Tongue (tissue), 1 donor: ENCODE measurements at regions not wholly inside any gene's neighbourhood (a gene's known extent, or its start where the extent isn't known, plus 50 kb on each side); places are given as distances from the start of the nearest gene placed in this dataset.

Experiments used
- DNase-seq: peaks from one replicate; pipeline ENCODE4 v3.0.0-alpha.2; 2015

DNA sequence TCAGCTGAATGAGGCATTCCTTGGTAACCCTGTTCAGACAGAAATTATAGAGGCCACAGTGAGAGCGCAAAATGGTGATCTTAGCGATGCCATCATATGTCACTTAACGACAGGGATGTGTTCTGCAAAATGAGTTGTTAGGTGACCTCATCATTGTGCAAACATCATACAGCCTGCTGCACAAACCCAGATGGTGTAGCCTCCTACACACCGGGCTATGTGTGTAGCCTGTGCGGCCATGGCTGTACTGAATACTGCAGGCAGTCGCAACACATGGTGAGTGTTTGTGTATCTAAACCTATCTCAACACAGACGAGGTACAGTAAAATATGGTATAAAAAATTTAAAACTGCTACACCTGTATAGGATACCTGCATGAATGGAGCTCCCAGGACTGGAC, 234.1 kb upstream of the PMEPA1 start:
- DNase-seq: no peak

DNA sequence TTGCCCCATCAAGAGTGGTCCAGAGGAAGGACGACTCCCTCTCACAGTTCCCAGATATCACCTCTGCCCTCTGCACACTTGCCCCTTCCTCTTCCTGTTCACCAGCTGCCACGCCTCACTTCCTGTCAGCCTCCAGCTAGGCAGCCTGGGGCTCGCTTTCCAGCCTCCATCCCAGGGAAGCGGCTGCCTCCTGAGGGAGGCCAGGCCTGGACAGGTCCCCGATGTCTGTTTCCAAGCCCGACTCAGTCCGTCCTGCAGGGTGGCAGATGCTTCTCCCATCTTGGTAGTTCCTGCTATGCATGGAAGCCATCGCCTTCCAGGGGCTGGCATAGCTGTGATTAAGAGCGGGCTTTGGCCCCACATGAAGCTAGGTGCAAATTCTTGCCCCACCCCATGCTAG, 233.5 kb upstream of the PMEPA1 start:
- no peak for DNase-seq

DNA sequence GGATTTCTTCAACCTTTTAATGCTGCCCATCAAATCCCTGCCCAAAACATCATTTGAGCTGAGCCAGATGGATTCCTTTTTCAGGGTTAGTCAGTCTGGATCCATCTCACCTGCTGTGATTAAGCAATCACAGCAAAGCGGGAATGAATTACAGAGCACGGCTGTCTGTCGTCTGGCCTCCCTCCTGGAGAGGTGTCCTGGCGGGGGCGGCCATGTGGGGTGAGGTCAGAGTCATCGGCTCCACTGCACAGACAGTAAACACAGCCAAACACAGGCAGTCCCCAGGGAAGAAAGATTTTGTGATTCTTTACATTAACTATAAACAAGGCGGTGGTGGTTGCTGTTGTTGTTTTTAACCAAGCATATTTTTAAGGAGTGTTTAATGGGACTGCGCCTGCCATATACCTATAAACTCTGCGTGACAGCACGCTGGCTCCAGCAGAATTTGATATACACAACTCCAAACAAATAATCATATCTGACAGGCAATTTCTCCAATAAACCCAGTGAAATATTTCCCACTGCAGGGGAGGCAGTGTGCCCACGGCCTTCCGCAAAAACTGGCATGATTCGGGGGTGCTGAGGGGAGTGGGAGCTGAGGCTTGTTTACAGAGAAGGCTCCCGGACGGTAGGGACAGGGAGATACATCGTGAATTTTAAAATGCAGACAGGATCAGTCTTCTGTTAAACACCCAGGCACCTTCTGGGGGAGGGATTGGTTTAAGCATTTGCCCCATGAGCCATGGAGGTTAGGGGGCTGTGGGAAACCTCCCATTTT, 232.0 kb upstream of the PMEPA1 start:
- peak; percentile 25 for DNase-seq

DNA sequence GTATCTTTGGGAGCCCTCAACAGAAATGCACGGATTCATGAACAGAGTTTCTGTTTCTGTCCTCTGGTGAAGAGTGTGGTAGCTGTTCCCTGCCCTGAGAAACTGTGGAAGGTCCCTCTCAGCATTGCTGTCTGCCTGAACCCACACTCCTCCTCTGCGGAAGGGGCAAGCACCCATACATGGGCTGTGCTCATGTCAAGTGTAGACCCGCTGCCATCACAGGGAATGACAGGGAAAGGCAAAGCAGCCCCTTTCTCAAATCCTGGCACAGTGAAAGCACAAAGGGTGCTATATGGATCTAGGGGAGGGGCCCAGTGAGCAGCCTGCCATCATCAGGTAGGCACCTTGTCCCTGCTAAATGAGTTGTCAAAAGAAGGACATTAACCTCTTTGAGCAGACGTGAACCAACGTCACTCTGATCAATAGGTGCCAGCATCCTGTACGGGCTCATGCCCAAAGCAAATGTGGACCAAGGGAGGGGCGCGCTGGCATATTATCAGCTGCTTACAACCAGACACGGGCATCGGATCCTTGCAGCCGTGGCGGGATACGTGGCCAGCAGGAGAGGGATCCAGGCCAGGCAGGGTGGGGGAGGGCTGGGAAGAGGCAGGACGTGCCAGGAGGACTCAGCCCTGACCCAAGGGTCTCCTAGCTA, 231.2 kb upstream of the PMEPA1 start:
- DNase-seq: no peak

DNA sequence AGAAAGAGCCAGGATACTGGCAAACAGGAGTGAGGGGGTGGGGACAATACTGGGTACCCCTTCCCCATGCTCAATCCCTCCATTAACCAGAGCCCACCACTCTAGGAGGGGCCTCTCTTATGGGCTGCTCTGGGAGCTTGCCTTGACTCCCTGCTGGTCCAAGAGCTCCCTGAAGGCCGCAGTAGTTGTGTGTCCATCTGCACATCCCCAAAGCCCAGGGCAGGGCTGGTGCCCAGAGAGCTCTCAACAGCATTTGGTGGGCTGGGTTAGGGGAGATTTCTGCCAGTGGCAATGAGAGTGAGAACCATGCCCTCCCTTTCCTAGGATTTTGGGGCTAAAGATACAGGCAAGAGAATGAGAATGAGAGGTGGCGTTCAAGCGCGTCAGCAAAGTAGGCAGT, 230.6 kb upstream of the PMEPA1 start:
- no peak for DNase-seq

DNA sequence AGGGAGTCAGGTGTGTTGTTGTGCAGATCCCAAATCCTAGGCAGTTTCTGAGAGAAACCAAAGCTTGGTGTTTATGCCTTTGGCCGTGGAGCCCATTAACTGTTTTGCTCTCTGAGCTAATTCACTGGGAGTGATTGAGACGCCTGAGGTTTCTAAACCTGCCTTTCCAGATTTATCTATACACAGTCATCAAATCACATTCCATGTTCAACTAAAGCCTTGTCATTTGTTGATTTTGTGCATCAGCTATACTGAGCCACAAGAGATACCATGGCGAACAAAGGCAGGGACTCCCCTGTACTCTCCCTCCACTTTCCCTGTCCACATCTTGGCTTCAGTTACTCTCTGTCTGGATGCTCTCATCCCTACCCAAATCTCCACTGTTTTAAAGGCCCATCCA, 229.7 kb upstream of the PMEPA1 start:
- DNase-seq: no peak

DNA sequence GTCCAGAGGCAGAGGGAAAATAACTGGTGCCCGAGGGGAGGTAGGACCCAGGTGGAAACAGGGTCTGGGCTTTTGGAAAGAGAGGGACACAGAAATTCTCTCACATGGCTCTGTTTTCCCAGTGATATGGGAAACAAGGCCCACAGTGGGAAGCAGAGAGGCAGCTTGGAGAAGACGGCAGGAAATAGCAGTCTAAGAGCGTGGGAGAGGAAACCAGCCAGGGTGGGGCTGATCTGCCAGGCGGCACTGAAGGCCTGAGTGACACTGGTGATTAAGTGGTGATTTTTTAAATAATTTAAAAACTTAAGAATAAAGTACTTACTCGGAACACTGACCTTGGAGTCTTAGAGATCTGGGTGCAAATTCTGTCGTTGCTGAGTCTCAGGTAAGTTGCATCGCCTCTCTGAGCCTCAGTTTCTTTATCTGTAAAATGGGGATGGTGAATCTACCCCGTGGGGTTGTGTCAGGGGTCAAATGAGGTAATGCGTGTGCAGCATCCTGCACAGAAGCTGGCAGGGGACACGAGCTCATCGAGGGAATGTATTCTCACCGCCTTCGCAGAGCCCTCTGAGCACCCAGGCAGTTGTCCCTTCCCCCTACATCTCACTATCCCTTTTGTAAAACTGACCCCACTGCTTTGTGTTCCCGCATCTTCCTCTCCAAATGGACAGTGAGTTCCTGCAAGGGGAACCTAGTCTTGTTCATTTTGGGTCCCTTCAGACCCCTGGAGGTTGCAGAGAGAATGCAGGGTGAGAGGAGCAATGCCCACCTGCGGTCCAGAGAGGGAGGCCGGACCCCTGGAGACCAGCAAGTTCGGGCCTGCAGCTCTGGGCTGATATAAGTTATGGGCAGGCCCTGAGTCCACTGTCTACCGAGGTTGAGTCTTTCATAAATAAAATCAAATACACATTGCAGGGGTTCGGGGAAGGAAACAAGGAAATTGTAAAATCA, 228.6 kb upstream of the PMEPA1 start:
- DNase-seq: no peak

DNA sequence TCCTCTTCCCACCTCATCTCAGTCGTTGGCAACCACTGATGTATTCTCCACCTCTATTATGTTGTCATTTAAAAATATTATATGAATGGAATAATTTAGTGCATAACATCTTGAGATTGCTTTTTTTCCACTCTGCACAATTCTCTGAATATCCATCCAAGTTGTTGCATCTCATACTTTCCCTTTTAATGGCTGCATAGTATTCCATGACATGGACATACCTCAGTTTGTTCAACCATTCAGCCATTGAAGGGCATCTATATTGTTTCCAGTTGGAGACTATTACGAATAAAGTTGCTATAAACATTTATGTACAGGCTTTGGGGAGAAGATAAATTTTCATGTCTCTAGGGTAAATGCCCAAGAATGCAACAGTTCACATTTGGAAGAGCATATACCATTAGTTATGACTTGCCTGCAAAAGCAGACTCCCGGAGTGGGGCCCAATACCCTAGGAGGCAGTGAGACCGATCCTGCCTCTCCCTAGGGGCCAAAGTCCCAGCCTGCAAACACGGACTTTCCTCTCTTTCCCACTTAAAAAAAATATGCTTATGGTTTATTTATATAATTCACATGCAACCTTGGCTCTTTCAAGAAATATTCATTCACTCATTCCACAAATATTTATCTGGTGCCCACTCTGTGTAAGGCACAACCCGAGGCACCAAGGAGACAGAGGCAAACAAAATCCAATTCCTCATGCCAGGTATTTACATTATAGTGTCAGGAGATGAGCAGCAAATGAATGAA, 227.0 kb upstream of the PMEPA1 start:
- no peak for DNase-seq

DNA sequence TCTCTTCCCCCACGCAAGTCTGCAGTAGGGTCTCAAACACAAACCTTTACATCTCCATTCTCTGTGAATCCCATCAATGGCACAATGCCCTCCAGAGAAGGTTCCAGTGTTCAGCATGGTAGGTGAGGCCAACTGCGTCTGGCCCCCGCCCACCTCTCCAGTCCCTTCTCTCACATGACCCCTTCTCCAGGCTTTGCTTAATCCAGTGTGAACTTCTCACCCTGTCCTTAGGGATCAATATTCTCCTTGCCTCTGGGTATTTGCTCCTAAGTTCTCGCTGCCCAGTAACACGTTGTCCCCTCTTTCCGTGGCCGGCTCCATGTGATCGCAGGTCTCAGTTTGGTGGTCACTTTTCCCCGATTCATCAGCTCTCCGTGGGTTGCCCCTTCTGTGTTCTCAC, 225.1 kb upstream of the PMEPA1 start:
- no peak for DNase-seq

DNA sequence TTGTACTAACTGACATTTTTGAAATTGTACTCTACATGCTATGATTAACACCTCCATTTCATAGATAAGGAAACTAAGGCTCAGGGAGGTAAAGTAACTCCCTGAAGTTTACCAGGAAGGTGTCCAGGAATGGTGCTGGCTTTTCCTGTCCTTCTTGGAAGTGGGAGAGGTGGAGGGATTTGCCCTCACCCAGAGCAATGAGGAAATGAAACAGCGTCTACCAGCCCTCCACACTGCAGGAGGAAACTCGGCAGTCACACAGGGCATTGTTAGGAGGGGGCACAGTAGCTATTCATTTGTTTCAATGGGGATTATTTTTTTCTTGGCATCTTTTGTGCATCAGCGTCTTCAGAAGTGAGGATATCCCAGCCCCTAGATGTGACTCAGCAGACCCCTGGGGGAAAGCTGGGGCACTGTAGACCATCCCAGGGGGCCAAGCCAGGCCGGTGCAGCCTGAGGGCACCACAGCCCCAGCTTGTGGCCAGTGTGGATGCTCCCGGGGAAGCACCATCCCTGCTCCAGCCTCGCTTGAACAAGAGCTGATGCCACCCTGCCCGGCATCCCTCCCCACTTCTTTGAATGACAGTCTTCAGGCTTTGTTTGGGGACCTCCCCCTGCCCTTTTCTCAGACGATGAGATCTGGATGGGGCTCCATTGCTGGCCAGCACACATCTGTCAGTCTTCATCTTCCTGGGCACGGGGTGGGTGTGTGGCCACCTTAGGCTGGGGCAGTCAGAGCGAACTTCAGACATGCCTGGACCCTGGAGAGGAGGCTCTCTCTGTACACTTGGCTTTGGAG, 224.4 kb upstream of the PMEPA1 start:
- no peak for DNase-seq

DNA sequence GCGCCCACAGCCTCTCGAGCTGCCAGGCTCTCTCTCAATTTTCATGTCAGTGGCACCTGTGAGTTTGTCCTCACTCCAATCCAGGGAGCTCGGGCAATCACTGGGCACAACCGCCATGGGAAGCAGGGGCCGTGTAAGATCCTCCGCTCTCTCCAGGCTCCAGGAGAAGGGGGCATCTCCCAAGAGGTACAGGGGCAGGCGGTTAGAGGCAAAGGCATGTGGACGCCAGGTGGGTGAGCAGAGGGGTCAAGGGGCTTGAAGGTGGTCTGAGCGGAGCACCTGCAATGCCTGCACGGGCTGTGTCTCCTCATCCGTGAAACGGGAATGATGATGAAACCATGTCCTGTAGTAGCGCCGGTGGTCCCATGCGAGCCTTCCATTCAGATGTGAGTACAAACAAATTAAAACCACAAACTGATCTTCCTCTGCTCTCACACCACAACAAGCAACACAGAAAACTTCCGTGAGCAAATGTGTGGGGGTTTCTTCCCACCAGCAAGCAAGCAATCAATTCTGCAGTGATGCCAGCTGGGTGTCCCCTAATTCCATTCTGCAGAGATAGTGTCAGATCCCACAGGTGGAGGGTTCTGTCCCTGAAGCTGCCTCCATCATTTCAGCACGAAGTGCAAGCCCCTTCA, 222.5 kb upstream of the PMEPA1 start:
- DNase-seq: no peak

DNA sequence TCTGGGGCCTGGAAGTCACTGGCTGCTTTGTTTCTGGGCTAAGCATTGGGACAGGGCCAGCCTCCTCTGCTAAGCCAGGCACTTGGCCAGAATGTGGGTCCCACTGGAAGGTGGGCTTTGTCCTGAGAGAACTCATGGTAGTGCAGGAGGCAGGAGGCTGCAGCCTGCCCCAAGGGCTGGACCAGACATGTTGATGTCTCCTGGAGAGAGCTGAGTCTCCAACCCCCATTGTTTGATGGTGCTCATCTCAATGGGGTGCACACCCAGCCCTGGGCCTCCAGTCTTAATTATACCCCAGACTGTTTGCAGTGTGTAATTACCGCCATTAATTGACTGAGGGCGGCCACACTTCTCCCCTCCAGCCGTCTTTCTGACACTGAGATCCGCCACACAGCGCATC, 220.5 kb upstream of the PMEPA1 start:
- no peak for DNase-seq

DNA sequence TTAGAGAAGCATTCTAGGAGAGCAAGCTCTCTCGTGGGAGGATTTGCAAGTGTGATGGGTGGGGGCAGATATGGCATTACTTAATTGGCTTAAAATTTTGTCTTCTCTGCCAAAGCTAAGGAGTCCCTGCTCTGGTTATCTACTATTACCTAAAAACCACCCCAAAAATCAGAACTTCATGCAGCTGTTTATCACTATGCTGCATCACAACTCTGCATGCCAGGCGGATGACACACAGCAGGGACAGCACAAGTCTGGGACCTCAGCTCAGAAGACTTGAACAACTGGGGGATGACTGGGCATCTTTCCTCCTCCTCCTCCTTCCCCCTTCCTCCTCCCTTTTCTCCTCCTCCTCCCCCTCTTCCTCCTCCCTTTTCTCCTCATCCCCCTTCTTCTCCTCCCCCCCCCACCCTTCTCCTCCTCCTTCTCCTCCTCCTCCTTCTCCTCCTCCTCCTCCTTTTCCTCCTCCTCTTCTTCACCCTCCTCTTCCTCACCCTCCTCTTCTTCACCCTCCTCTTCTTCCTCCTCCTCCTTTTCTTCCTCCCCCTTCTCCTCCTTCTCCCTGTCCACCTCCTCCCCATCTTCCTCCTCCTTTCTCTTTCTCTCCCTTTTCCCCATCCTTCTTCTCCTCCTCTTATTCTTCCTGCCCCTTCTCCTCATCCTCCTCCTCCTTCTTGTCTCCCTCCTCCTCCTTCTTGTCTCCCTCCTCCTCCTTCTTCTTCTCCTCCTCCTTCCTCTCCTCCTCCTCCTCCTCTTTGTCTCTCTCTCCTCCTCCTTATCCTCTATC, 218.6 kb upstream of the PMEPA1 start:
- peak; percentile 40 for DNase-seq

DNA sequence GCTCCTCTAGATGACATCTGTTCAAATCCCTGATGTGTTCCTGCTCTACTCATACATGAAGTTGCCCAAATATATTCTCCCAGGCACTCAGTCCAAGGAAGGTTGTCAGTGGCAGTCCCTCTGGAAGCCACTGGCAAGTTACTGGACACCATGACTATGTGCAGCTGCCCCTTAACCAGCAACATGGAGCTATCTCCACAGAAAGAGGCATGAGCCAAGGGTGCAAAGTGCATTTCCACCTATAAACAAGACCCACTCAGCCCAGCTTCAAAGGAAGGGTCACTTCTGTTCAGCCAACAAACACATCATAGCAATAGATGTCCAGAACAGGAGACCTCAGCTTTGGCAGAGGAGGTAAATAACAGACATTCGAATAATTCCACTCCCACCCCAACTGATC, 217.6 kb upstream of the PMEPA1 start:
- DNase-seq: no peak

DNA sequence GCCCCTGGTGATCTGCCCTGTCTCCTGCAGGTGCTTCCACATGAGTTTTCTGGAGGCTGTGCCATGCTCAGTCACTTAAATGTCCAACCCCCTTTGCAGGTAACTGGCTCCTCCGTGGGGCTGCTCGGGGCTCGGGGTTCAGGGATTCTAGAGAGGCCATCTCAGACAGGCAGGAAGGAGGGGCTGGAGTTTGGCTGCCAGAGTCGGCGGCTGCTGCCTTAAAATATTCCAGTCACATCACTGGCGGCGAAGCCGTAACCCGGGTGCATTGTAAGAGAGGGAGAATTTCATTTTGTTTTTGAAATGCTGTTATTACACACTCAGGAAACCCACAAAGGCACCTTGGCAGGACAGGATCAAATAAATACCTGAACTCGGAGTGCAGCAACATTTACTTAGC, 212.9 kb upstream of the PMEPA1 start:
- no peak for DNase-seq

DNA sequence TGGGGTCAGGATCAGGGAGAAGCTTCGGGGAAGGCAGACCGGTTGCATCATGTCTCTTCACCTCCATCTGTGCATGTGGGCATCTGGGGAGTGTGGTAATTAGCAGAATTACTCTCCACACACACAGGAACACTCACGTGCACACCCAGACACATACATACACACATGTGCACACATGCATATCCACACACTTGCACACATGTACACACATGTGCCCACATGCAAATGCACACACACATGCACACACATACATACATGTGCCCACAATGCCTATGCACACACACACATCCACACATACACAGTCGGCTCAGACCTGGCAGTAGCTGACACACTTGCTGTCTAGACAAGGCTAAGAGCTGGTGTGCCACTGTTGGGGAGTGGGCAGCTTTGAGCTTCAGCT, 212.3 kb upstream of the PMEPA1 start:
- DNase-seq: no peak

DNA sequence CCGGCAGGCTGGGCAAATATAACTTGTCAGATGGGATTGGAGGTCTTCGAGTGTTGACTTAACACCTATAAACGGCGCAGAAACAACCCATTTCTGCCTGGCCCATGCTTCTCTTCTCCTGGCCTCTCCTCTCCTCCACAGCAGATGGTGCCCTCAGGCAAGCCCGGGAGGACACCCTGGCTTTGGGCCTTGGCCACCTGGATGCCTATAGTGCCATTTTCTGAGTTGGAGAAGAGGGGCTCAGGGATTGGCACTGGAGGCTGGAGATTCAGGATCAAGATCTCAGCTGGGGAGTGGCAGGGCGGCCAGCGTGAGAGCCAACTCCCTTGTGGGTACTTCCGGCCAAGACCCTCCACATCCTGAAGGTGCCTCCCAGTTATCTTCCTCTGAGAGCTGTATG, 211.9 kb upstream of the PMEPA1 start:
- DNase-seq: no peak

DNA sequence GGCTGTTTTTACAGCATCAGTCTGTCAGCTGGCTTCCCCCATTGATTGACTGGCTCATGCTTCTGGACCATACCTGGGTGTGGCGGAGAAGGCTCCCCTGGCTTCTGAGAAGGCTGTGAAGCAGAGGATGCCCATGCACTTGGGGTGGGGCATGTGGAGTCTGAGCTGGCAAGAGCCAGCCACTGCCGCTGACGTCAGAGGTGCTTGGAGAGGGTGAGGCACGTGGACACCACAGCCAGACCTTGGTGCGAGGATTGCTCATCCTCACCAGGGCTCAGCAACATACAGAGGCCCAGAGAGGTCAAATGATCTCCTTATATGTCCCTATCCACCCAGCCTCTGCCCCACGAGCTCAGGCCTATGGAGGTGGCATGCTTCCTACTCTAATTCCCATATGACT, 211.2 kb upstream of the PMEPA1 start:
- DNase-seq: no peak

DNA sequence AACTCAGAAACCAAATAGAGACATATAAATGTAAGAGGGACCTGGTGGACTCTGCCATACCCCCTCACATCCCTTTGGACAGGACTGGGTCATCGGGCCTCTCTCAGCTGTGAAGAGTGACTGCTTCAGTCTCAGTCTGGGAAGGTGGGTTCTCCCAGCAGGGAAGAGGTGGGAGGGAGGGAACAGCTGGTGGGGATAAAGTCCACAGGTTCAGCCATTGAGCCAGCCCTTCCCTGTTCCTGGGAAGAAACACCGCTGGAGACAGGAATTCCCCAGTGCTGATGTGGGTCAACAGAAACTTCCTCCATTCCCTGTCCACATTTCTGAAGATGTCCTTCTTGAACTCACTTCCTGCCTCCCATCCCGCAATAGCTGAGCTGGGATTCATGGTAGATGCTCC, 209.2 kb upstream of the PMEPA1 start:
- DNase-seq: no peak

DNA sequence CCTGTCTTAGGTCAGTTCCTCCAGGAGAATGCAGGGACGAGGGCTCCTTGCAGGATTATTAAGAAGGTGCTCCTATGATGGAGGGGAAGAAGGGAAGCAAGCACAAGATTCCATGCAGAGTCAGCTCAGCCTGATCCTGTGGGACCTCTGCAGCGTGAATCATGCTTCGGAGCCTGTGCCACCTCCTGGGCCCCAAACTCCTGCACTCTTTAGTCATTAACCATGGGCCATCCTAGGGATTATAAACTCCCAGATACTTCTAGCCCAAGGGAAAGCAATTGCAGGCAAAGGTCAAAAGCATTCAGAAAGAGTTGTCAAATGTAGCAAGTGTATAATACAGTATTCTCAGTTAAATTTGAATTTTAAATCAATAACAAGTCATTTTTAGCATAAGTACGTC, 208.7 kb upstream of the PMEPA1 start:
- DNase-seq: no peak
